Astrocyte of the cerebellum (primary cell): ENCODE measurements at regions not wholly inside any gene's neighbourhood (a gene's known extent, or its start where the extent isn't known, plus 50 kb on each side); places are given as distances from the start of the nearest gene placed in this dataset.

Experiments used
- DNase-seq: peaks from one replicate; pipeline ENCODE4 v3.0.0-alpha.2; 2011; ENCODE audit warnings: low read depth
- H3K4me3 ChIP-seq: 2 replicates; pipeline ENCODE4 v1.5.1; 2011; ENCODE audit warnings: mild to moderate bottlenecking, low read depth, low read length, moderate library complexity
- in situ Hi-C: cut with HindIII; loops from 2 replicates; pipeline ENCODE4 v1.10.0; 2017; ENCODE audit warnings: low sequenced_read_pairs
- TF ChIP-seq, protein P1 (sequence below): IDR thresholded peaks from 2 replicates; pipeline ENCODE4 v1.5.1; 2012; ENCODE audit warnings: low read length, low read depth, moderate library complexity, mild to moderate bottlenecking; ENCODE audit errors: missing control alignments

DNA sequence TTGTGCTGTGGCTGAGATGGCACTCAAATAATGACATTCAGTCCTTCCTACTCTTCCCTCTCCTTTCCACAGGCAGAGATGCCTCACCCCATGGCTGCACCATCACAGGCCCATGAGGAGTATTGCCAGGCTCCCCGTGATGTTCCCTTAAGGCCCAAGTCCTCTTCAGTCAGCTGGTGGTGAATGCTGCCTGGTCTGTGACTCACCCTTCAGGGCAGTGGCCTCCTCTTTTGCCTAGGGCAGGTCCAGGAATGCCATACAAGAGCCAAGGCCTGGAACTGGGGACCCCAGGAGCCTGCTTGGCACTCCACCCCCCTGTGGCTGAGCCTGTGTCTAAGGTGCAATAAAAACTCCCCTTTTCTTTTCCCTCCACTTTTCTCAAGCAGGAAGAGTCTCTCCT is 144.2 kb upstream of the GEMIN8 start:
- in situ Hi-C loops: no loop called here
- no peak for DNase-seq
- TF ChIP-seq, protein P1, sequence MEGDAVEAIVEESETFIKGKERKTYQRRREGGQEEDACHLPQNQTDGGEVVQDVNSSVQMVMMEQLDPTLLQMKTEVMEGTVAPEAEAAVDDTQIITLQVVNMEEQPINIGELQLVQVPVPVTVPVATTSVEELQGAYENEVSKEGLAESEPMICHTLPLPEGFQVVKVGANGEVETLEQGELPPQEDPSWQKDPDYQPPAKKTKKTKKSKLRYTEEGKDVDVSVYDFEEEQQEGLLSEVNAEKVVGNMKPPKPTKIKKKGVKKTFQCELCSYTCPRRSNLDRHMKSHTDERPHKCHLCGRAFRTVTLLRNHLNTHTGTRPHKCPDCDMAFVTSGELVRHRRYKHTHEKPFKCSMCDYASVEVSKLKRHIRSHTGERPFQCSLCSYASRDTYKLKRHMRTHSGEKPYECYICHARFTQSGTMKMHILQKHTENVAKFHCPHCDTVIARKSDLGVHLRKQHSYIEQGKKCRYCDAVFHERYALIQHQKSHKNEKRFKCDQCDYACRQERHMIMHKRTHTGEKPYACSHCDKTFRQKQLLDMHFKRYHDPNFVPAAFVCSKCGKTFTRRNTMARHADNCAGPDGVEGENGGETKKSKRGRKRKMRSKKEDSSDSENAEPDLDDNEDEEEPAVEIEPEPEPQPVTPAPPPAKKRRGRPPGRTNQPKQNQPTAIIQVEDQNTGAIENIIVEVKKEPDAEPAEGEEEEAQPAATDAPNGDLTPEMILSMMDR: no peak
- H3K4me3 ChIP-seq: no peak overlapping the region

DNA sequence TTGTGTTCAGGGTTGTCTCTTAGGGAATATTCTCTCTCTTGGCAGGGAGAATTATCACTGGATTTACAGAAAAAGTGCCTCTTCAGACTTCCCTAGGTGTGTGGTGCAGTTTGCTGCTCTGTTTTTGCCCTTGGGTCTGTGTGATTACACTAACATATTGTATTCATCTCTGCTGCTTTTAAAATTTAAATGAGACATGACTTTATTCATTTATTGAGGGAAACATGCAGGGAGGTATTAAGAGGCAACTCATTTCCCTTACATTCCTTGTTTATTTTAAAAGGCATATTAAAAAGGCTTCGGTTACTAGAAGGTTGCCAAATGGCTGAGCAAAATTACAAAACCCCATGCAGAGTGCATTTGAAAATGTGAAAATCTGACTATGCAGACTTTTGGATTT is 135.1 kb upstream of the GEMIN8 start:
- TF ChIP-seq, protein P1: no peak

DNA sequence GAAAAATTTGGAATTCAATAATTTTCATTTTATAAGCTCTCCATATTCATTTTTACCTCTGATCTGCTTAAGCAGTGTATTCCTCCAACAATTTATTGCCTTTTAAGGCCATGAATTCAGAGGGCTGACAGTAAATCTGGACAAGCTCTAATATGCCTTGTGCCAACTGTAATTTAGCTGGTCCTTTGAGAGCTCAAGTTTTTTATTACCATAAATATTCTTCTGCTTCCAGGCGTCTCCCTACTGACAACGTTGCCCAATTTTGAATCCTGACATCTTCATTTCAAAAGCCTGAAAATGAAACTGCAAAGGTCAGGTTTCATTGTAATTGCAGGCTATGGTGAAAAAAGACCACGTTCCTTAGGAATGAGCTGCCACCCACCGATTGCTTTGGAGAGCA is 95.8 kb upstream of the GEMIN8 start:
- in situ Hi-C loops: no loop called here
- H3K4me3 ChIP-seq: no peak overlapping the region
- TF ChIP-seq, protein P1: no peak
- no peak for DNase-seq

More for the DNA sequence above, 135.1 kb upstream of the GEMIN8 start:
- DNase-seq: no peak
- H3K4me3 ChIP-seq: no peak overlapping the region
- in situ Hi-C loops: no loop called here

DNA sequence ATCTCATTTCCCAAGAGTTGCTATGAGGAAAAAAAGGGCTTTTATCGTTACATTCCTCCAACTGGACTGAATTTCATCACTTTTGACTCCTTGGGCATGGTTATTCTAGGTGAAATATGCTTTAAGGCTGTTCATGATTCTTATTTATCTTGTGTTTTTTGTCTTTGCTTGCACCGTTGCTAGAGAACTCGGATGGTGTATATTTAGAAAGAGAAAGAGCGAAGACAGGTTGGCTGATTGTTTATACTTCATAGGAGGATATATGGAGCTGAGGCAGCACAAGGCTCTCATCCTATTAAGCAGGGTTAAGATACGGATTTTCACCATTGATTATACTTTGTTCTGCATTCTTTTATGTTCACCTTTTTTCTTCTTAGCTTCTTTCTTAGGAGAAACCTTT is 94.9 kb upstream of the GEMIN8 start:
- no peak overlapping the region for H3K4me3 ChIP-seq
- in situ Hi-C loops: no loop called here
- TF ChIP-seq, protein P1: no peak
- DNase-seq: no peak

DNA sequence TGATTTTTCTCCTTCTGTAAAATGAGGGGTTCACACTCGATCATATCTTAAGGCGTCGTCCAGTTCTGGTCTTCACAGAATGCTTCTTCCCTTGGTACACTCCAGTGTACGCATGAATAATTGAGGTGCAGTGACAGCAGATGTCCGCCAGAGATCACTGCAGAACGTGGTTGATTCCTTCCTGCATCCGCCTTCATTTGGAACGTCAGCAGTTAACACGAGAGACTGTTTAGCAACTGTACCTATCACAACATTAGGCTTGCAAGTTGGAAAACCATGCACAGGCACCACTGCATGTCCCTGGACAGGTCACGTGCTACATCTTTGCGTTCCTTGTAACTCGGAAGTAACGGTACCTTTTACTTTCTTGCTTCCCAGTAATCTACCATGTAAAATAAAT is 66.0 kb upstream of the GEMIN8 start:
- peak; percentile 33 for DNase-seq
- TF ChIP-seq, protein P1: peak; percentile 68
- no peak overlapping the region for H3K4me3 ChIP-seq
- in situ Hi-C loops: no loop called here

DNA sequence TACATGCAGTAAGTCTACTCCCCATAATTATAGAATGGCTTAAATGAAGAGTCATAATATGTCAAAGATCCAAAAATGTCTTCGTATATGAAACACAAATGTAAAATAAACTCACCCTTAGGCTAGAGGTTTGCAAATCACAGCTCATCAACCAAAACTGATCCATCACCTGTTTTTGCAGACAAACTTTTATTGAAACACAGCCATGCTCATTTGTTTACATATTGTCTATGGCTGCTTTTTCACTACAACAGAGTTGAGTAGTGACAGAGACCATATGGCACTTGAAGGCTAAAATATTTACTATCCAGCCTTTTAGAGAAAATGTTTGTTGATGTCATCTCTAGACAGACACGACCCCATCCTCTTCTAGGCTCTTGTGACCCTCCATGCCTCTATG is 64.5 kb upstream of the GEMIN8 start:
- H3K4me3 ChIP-seq: no peak overlapping the region
- in situ Hi-C loops: no loop called here
- TF ChIP-seq, protein P1: no peak
- no peak for DNase-seq

DNA sequence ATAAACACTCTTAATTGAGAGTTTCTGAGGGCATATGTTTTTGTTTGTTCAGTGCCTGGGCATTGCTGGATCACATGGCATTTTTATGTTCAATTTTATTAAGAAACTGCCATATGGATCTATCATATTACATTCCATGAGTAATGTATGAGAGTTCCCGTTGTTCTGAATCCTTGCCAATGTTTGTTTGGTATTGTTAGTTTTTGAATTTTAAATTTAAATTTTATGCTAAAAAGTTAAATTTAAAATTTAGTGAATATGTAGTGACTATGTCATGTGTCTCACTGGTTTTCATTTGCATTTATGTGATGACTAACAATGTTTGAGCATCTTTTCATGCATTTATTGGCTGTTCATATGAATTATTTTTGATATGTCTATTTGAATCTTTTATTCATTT is 54.8 kb upstream of the GEMIN8 start:
- TF ChIP-seq, protein P1: no peak
- no peak overlapping the region for H3K4me3 ChIP-seq
- in situ Hi-C loops: no loop called here

More for the DNA sequence above, 54.8 kb upstream of the GEMIN8 start:
- no peak for DNase-seq
